Fibroblast of lung (primary cell): ENCODE measurements at regions not wholly inside any gene's neighbourhood (a gene's known extent, or its start where the extent isn't known, plus 50 kb on each side); places are given as distances from the start of the nearest gene placed in this dataset.
"Not testable (repeated sequence)": the region's sequence is repeated elsewhere in the genome, so short reads cannot be mapped to it uniquely, and the experiment has no call there.

Experiments
- EZH2 ChIP-seq: IDR thresholded peaks from 2 replicates; pipeline ENCODE4 v1.5.1; 2012; ENCODE audit warnings: low read length, control low read depth, mild to moderate bottlenecking; ENCODE audit errors: missing control alignments
- TF ChIP-seq, protein P1 (sequence below), 2 donors: IDR thresholded peaks in 1 of 2; conservative IDR thresholded peaks in 1 of 2; 1 replicate in 1 of 2; 2 replicates in 1 of 2; pipeline ENCODE4 v1.5.1; 2011 to 2012; ENCODE audit warnings: low read length in 2 of 2, control low read depth in 1 of 2, inconsistent platforms in 1 of 2, low read depth in 1 of 2, mild to moderate bottlenecking in 1 of 2

DNA sequence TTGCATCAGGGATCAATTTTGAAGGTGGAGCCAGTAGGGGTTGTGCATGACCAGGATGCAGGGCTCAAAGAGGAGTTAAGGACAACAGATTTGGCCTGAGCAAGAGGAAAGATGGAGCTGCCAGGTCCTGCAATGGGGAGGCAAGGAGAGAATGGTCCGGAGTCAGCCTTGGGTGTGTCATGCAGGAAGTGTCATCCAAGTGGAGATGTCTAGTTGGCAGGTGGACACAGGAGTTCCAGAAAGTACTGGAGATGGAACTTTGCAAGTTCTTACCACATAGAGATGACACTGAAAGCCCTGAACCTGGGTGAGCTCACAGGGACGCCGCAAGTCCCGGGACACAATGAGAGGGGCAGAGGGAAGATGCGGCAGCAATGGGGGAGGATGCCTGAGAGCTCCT lies 525.0 kb downstream of the TP53TG3F start:
- TF ChIP-seq, protein P1, sequence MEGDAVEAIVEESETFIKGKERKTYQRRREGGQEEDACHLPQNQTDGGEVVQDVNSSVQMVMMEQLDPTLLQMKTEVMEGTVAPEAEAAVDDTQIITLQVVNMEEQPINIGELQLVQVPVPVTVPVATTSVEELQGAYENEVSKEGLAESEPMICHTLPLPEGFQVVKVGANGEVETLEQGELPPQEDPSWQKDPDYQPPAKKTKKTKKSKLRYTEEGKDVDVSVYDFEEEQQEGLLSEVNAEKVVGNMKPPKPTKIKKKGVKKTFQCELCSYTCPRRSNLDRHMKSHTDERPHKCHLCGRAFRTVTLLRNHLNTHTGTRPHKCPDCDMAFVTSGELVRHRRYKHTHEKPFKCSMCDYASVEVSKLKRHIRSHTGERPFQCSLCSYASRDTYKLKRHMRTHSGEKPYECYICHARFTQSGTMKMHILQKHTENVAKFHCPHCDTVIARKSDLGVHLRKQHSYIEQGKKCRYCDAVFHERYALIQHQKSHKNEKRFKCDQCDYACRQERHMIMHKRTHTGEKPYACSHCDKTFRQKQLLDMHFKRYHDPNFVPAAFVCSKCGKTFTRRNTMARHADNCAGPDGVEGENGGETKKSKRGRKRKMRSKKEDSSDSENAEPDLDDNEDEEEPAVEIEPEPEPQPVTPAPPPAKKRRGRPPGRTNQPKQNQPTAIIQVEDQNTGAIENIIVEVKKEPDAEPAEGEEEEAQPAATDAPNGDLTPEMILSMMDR (conservative IDR thresholded peaks at IDR 0.05 in 1 of 2, IDR thresholded peaks at IDR 0.05 in 1 of 2; ENCODE audit: low read depth in 1 of 2, low read length in 2 of 2) = not testable (repeated sequence)
- not testable (repeated sequence) for TF ChIP-seq EZH2
